Calu3 (cell line): ENCODE measurements at regions not wholly inside any gene's neighbourhood (a gene's known extent, or its start where the extent isn't known, plus 50 kb on each side); places are given as distances from the start of the nearest gene placed in this dataset.

ENCODE experiments used
- BruUV-seq: library from RNA; stranded (reverse); fragments of 400-500 nt; replicated peaks from 2 replicates; lab custom pipeline; 2021; lab: Mats Ljungman, UMichigan
- CTCF ChIA-PET: fragments of 300-600 bp; sonication (Branson Sonifier 250); formaldehyde crosslinking; loops from one replicate; lab custom pipeline; 2022; ENCODE audit warnings: antibody characterized with exemption; lab: Charles Lee
- DNase-seq: peaks from one replicate; pipeline ENCODE4 v3.0.0; 2022
- H3K27ac Mint-ChIP-seq: one replicate; pipeline ENCODE4 v1.8.0; 2022; ENCODE audit warnings: mixed read lengths; ENCODE audit not compliant: unreplicated experiment
- H3K27me3 Mint-ChIP-seq: one replicate; pipeline ENCODE4 v1.8.0; 2022; ENCODE audit warnings: mixed read lengths; ENCODE audit not compliant: unreplicated experiment
- H3K36me3 Mint-ChIP-seq: one replicate; pipeline ENCODE4 v1.8.0; 2022; ENCODE audit warnings: mild to moderate bottlenecking, moderate library complexity, mixed read lengths; ENCODE audit not compliant: insufficient read depth, unreplicated experiment
- H3K4me1 Mint-ChIP-seq: one replicate; pipeline ENCODE4 v1.8.0; 2022; ENCODE audit warnings: mild to moderate bottlenecking, low read depth, mixed read lengths; ENCODE audit not compliant: unreplicated experiment
- H3K4me3 Mint-ChIP-seq: one replicate; pipeline ENCODE4 v1.8.0; 2022; ENCODE audit warnings: mild to moderate bottlenecking, low read depth, moderate library complexity, mixed read lengths; ENCODE audit not compliant: unreplicated experiment
- H3K9me3 Mint-ChIP-seq: one replicate; pipeline ENCODE4 v1.8.0; 2022; ENCODE audit warnings: low read depth, mixed read lengths; ENCODE audit not compliant: unreplicated experiment
- intact Hi-C: fragments of 100-400 bp; cut with micrococcal nuclease; formaldehyde crosslinking; loops from one replicate; pipeline ENCODE4 v1.10.0; 2022; ENCODE audit not compliant: unreplicated experiment
- TF ChIP-seq, protein P1 (sequence below): fragments of 200-600 bp; IDR thresholded peaks from one replicate; pipeline ENCODE4 v1.8.0; 2022; ENCODE audit warnings: antibody characterized with exemption; ENCODE audit not compliant: unreplicated experiment

DNA sequence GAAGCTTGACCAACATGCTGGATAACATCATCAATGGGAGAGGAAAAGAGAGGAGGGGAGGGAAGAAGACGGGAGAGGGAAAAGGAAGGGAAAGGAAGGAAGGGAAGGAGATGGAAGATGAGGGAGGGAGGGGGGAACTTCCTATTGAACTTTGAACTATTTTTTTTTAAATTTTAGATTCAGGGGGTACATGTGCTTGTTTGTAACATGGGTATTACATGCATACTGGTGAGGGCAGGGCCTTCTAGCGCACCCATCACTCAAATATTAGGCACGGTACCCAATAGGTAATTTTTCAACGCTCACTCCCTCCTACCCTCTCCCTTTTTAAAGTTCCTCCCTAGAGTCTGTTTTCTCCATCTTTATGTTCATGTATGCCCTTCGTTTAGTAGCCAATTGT lies 383.2 kb upstream of the XYLT1 start:
- Mint-ChIP-seq H3K27ac (no peak overlapping the region), H3K27me3 (no peaks in the 10 kb centered on the region), H3K9me3 (peaks cover 18% of the 10 kb centered on the region), H3K4me3 (no peak overlapping the region), H3K36me3 (no peaks in the 10 kb centered on the region), H3K4me1 (no peaks in the 10 kb centered on the region)
- CTCF ChIA-PET, result no interaction called here
- intact Hi-C loops, result loop anchor here (1.0 kb wide), 1 partner anchor 29 kb away; no protein-coding TSS in a partner anchor
- DNase-seq, result no peak
- no TSS peak for BruUV-seq
- TF ChIP-seq, protein P1, sequence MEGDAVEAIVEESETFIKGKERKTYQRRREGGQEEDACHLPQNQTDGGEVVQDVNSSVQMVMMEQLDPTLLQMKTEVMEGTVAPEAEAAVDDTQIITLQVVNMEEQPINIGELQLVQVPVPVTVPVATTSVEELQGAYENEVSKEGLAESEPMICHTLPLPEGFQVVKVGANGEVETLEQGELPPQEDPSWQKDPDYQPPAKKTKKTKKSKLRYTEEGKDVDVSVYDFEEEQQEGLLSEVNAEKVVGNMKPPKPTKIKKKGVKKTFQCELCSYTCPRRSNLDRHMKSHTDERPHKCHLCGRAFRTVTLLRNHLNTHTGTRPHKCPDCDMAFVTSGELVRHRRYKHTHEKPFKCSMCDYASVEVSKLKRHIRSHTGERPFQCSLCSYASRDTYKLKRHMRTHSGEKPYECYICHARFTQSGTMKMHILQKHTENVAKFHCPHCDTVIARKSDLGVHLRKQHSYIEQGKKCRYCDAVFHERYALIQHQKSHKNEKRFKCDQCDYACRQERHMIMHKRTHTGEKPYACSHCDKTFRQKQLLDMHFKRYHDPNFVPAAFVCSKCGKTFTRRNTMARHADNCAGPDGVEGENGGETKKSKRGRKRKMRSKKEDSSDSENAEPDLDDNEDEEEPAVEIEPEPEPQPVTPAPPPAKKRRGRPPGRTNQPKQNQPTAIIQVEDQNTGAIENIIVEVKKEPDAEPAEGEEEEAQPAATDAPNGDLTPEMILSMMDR, result no peak

DNA sequence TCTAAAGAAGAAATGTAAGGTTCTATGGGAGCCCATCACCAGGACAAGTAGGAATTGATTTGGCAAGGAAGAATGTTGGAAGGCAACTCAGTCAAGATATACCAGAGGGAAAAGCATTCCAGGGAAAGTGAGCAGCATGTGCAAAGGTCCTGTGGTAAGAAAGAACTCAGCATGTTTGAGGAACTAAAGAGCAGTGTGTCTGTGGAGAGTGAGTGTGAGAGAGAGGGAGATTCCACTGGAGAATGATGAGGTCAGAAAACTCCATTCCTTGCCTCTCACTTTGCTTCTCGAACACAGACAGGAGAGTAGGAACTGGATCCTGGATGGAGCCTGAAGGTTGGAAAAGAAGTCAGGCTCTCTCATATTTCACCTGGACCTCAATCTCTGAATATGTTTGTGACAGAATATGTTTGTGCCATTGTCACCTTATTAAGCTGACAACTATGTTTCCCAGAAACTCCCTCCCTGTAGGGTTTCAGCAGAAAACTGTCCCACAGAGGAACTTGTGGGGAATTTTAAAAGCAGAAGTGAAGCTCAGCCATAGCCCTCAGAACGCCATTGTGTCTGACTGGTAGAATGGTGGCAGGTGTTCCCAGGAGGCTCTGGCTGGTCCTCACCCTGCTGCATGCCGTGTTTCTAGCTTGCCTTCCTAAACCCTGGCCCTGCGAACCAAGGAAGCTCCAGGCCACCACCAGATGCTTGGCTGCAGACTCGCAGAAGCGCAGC lies 382.4 kb upstream of the XYLT1 start:
- H3K4me1 Mint-ChIP-seq, result no peaks in the 10 kb centered on the region
- intact Hi-C loops, result loop anchor here (1.0 kb wide), 1 partner anchor 30 kb away; no protein-coding TSS in a partner anchor
- peaks cover 19% of the 10 kb centered on the region for H3K9me3 Mint-ChIP-seq
- TF ChIP-seq, protein P1, result no peak
- H3K27ac Mint-ChIP-seq, result no peak overlapping the region
- H3K27me3 Mint-ChIP-seq, result no peaks in the 10 kb centered on the region
- no peak for DNase-seq
- CTCF ChIA-PET, result no interaction called here
- no peak overlapping the region for H3K4me3 Mint-ChIP-seq
- no TSS peak for BruUV-seq
- no peaks in the 10 kb centered on the region for H3K36me3 Mint-ChIP-seq

DNA sequence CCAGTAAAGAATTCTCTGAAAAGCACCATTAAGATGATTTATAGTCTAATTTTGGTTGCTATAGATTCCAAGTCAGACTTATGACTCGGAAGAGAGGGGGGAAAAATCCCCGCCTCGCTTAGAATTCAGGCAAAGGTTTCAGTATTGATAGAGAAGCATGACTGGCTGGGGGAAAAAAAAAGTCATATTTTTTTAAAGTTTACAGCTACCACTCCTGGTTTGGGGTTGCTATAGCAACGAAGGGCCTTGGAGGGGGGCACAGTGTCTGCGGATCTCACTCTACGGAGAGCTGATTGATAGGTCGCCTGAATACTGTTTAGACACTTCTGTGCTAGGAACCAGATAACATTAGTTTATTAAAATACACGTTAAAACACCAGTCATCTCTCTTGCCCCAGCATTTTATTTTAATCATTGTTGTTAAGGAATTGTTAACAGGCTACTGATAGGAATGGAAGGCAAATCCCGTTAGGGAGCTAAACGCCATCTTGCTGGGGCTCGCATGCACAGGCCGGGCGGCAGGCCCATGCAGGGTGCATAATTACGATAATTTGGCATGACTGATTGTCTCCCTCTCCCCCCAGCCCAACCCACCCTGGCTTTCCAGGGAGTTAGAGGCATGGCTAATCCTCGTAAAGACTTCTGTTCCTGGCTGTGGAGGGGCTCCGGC lies 380.0 kb upstream of the XYLT1 start:
- TF ChIP-seq, protein P1, result no peak
- DNase-seq, result no peak
- intact Hi-C loops, result no loop called here
- CTCF ChIA-PET, result no interaction called here
- no peaks in the 10 kb centered on the region for H3K27me3 Mint-ChIP-seq
- no peak overlapping the region for H3K27ac Mint-ChIP-seq
- no TSS peak for BruUV-seq
- no peak overlapping the region for H3K4me3 Mint-ChIP-seq
- H3K36me3 Mint-ChIP-seq, result no peaks in the 10 kb centered on the region
- H3K9me3 Mint-ChIP-seq, result peaks cover 14% of the 10 kb centered on the region
- H3K4me1 Mint-ChIP-seq, result no peaks in the 10 kb centered on the region

DNA sequence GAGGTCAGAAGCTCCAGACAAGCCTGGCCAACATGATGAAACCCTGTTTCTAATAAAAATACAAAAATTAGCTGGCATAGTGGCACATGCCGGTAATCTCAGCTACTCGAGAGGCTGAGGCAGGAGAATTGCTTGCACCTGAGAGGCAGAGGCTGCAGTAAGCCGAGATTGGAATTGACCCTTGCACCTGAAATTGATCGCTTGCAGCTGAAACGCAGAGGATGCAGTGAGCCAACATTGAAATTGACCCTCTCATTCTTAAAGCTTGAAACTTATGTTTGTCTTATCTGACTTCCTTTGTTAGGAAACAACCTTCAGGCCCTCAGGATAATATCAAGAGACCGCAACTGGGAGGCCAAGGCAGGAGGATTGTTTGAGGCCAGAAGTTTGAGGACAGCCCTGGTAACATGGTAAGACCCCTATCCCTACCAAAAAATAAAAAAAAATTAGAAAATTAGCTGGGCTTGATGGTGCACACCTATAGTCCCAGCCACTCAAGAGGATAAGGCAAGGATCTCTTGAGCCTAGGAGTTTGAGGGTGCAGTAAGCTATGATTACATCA lies 376.6 kb upstream of the XYLT1 start:
- no TSS peak for BruUV-seq
- peaks cover 2% of the 10 kb centered on the region for H3K9me3 Mint-ChIP-seq
- no peak for DNase-seq
- intact Hi-C loops, result no loop called here
- H3K4me3 Mint-ChIP-seq, result no peak overlapping the region
- no peaks in the 10 kb centered on the region for H3K27me3 Mint-ChIP-seq
- CTCF ChIA-PET, result no interaction called here
- H3K36me3 Mint-ChIP-seq, result no peaks in the 10 kb centered on the region
- no peaks in the 10 kb centered on the region for H3K4me1 Mint-ChIP-seq
- no peak overlapping the region for H3K27ac Mint-ChIP-seq
- TF ChIP-seq, protein P1, result no peak
